ENCODE measurements at regions not wholly inside any gene's neighbourhood (a gene's known extent, or its start where the extent isn't known, plus 50 kb on each side); places are given as distances from the start of the nearest gene placed in this dataset.

GRCh38 chr10:130555411-130555750, 419.2 kb downstream of the GLRX3 start:
- no peak for DNase-seq (ENCODE audit: low spot score)
- no peak for FAIRE-seq

GRCh38 chr10:130557181-130557845, 421.1 kb downstream of the GLRX3 start:
- DNase-seq (ENCODE audit: low spot score), result no peak

GRCh38 chr10:130558746-130559546, 422.8 kb downstream of the GLRX3 start:
- no peak for DNase-seq (ENCODE audit: low spot score)
- FAIRE-seq, result no peak

More at GRCh38 chr10:130557181-130557845, 421.1 kb downstream of the GLRX3 start:
- no peak for FAIRE-seq

- FAIRE-seq, result no peak
- no peak for DNase-seq (ENCODE audit: low spot score)
These were observed 423.3 kb downstream of the GLRX3 start for GRCh38 chr10:130559547-130559880.

- DNase-seq (ENCODE audit: low spot score), result no peak
These were observed 423.9 kb downstream of the GLRX3 start for GRCh38 chr10:130560116-130560515.

GRCh38 chr10:130560573-130560972, 424.4 kb downstream of the GLRX3 start:
- FAIRE-seq, result no peak
- no peak for DNase-seq (ENCODE audit: low spot score)

More at GRCh38 chr10:130560116-130560515, 423.9 kb downstream of the GLRX3 start:
- FAIRE-seq, result no peak

GRCh38 chr10:130561681-130562080, 425.5 kb downstream of the GLRX3 start:
- no peak for DNase-seq (ENCODE audit: low spot score)
- no peak for FAIRE-seq

GRCh38 chr10:130567011-130567410, 430.8 kb downstream of the GLRX3 start:
- FAIRE-seq, result no peak
- DNase-seq (ENCODE audit: low spot score), result no peak

GRCh38 chr10:130567436-130567835, 431.2 kb downstream of the GLRX3 start:
- DNase-seq (ENCODE audit: low spot score), result peak; percentile 17
- FAIRE-seq, result no peak

GRCh38 chr10:130568246-130568645, 432.1 kb downstream of the GLRX3 start:
- FAIRE-seq (no peak), DNase-seq (ENCODE audit: low spot score) (no peak)

- FAIRE-seq, result no peak
- no peak for DNase-seq (ENCODE audit: low spot score)
These were observed 433.9 kb downstream of the GLRX3 start for GRCh38 chr10:130570074-130570473.

GRCh38 chr10:130571674-130572073, 435.5 kb downstream of the GLRX3 start:
- no peak for DNase-seq (ENCODE audit: low spot score)
- FAIRE-seq, result no peak

- FAIRE-seq (no peak), DNase-seq (ENCODE audit: low spot score) (no peak)
These were observed 437.3 kb downstream of the GLRX3 start for GRCh38 chr10:130573446-130573845.

- FAIRE-seq, result no peak
- DNase-seq (ENCODE audit: low spot score), result no peak
These were observed 439.6 kb downstream of the GLRX3 start for GRCh38 chr10:130575756-130576285.

- DNase-seq (ENCODE audit: low spot score) (no peak), FAIRE-seq (no peak)
These were observed 440.2 kb downstream of the GLRX3 start for GRCh38 chr10:130576427-130576826.

- FAIRE-seq (no peak), DNase-seq (ENCODE audit: low spot score) (no peak)
These were observed 440.8 kb downstream of the GLRX3 start for GRCh38 chr10:130577039-130577438.

GRCh38 chr10:130578532-130579289, 442.5 kb downstream of the GLRX3 start:
- no peak for FAIRE-seq
- no peak for DNase-seq (ENCODE audit: low spot score)

GRCh38 chr10:130579913-130580312, 443.7 kb downstream of the GLRX3 start:
- DNase-seq (ENCODE audit: low spot score), result no peak
- no peak for FAIRE-seq

- no peak for FAIRE-seq
- DNase-seq (ENCODE audit: low spot score), result no peak
These were observed 444.8 kb downstream of the GLRX3 start for GRCh38 chr10:130580975-130581374.

- DNase-seq (ENCODE audit: low spot score) (no peak), FAIRE-seq (no peak)
These were observed 451.5 kb downstream of the GLRX3 start for GRCh38 chr10:130587718-130588117.

GRCh38 chr10:130606001-130606405, 469.8 kb downstream of the GLRX3 start:
- DNase-seq (ENCODE audit: low spot score), result no peak
- no peak for FAIRE-seq

- FAIRE-seq, result no peak
- DNase-seq (ENCODE audit: low spot score), result no peak
These were observed 471.2 kb downstream of the GLRX3 start for GRCh38 chr10:130607366-130607765.
